Neuronal stem cell (in vitro differentiated cells): ENCODE measurements at regions not wholly inside any gene's neighbourhood (a gene's known extent, or its start where the extent isn't known, plus 50 kb on each side); places are given as distances from the start of the nearest gene placed in this dataset.

Source experiments
- DNase-seq: peaks from one replicate; pipeline ENCODE4 v3.0.0-alpha.2; 2013; ENCODE audit warnings: low spot score
- H2AFZ ChIP-seq: one replicate; pipeline ENCODE4 v1.6.1; 2013; ENCODE audit warnings: mild to moderate bottlenecking, low read length, inconsistent platforms
- H2AK5ac ChIP-seq: 2 replicates; pipeline ENCODE4 v1.6.1; 2013; ENCODE audit warnings: low read depth, mild to moderate bottlenecking, inconsistent platforms, low read length, moderate library complexity, mixed read lengths
- H2BK120ac ChIP-seq: 2 replicates; pipeline ENCODE4 v1.6.1; 2013; ENCODE audit warnings: low read depth, mild to moderate bottlenecking, inconsistent platforms, low read length, moderate library complexity, mixed read lengths
- H2BK12ac ChIP-seq: one replicate; pipeline ENCODE4 v1.6.1; 2013; ENCODE audit warnings: low read length, inconsistent platforms
- H2BK15ac ChIP-seq: 2 replicates; pipeline ENCODE4 v1.6.1; 2013; ENCODE audit warnings: mild to moderate bottlenecking, low read length, inconsistent platforms, mixed read lengths
- H2BK5ac ChIP-seq: one replicate; pipeline ENCODE4 v1.6.1; 2013; ENCODE audit warnings: inconsistent platforms, mild to moderate bottlenecking, low read length, moderate library complexity
- H3K14ac ChIP-seq: one replicate; pipeline ENCODE4 v1.6.1; 2013; ENCODE audit warnings: low read length, inconsistent platforms
- H3K18ac ChIP-seq: 2 replicates; pipeline ENCODE4 v1.6.1; 2013; ENCODE audit warnings: low read length, inconsistent platforms
- H3K23ac ChIP-seq: 2 replicates; pipeline ENCODE4 v1.6.1; 2013; ENCODE audit warnings: low read depth, mild to moderate bottlenecking, mixed read lengths, low read length, inconsistent platforms; ENCODE audit not compliant: poor library complexity
- H3K27ac ChIP-seq: replicated peaks from 3 replicates; pipeline ENCODE4 v1.5.1; 2013; ENCODE audit warnings: low read length, inconsistent platforms
- H3K27me3 ChIP-seq, 3 experiments: 2 replicates each; pipeline ENCODE4 v1.6.1; 2013; ENCODE audit warnings: low read length in 3 of 3, mild to moderate bottlenecking in 2 of 3, inconsistent platforms in 1 of 3, low read depth in 1 of 3, mixed read lengths in 1 of 3, moderate library complexity in 1 of 3; ENCODE audit not compliant: control insufficient read depth in 3 of 3, insufficient read depth in 3 of 3
- H3K36me3 ChIP-seq, 2 donors: replicated peaks in 1 of 2; 2 replicates each; pipeline ENCODE4 v1.6.1; 2013; ENCODE audit warnings: low read length in 2 of 2; ENCODE audit not compliant: control insufficient read depth in 2 of 2, insufficient read depth in 2 of 2
- H3K4ac ChIP-seq: 2 replicates; pipeline ENCODE4 v1.6.1; 2013; ENCODE audit warnings: inconsistent platforms, mild to moderate bottlenecking, low read length, moderate library complexity
- H3K4me1 ChIP-seq, 2 donors: 1 replicate in 1 of 2; 2 replicates in 1 of 2; pipeline ENCODE4 v1.6.1; 2013; ENCODE audit warnings: low read length in 2 of 2, low read depth in 1 of 2; ENCODE audit not compliant: control insufficient read depth in 2 of 2, insufficient read depth in 1 of 2
- H3K4me2 ChIP-seq: one replicate; pipeline ENCODE4 v1.6.1; 2013; ENCODE audit warnings: mild to moderate bottlenecking, low read length, inconsistent platforms; ENCODE audit not compliant: insufficient read depth, poor library complexity, severe bottlenecking
- H3K4me3 ChIP-seq, 2 donors: 2 replicates each; pipeline ENCODE4 v1.5.1; 2013; ENCODE audit warnings: low read length in 2 of 2, mild to moderate bottlenecking in 2 of 2, inconsistent platforms in 1 of 2, moderate library complexity in 1 of 2
- H3K79me1 ChIP-seq: one replicate; pipeline ENCODE4 v1.6.1; 2013; ENCODE audit warnings: low read depth, mild to moderate bottlenecking, inconsistent platforms, low read length, moderate library complexity
- H3K9ac ChIP-seq: one replicate; pipeline ENCODE4 v1.6.1; 2013; ENCODE audit warnings: mild to moderate bottlenecking, low read depth, low read length, inconsistent platforms; ENCODE audit not compliant: poor library complexity
- H3K9me3 ChIP-seq, 2 donors: replicated peaks in 1 of 2; 2 replicates each; pipeline versions ENCODE3 to v1.6.1; 2013; ENCODE audit warnings: low read length in 2 of 2, mild to moderate bottlenecking in 2 of 2, inconsistent platforms in 1 of 2, low read depth in 1 of 2, mixed read lengths in 1 of 2, moderate library complexity in 1 of 2; ENCODE audit not compliant: control insufficient read depth in 2 of 2, insufficient read depth in 1 of 2
- H4K8ac ChIP-seq: one replicate; pipeline ENCODE4 v1.6.1; 2013; ENCODE audit warnings: low read depth, mild to moderate bottlenecking, inconsistent platforms, low read length, moderate library complexity
- H4K91ac ChIP-seq: one replicate; pipeline ENCODE4 v1.6.1; 2013; ENCODE audit warnings: low read length, low read depth, mild to moderate bottlenecking, inconsistent platforms; ENCODE audit not compliant: poor library complexity
- WGBS, 2 donors: extraction: QIAGEN DNeasy Blood & Tissue Kit; methylation state at CpG; one replicate each; pipeline ENCODE4 v1.1.7; 2013; ENCODE audit warnings: missing lambda C conversion rate in 2 of 2, mixed read lengths in 1 of 2; ENCODE audit not compliant: insufficient read length in 2 of 2, insufficient replicate concordance in 1 of 2; ENCODE audit errors: extremely low coverage in 2 of 2; 5-methylcytosine and 5-hydroxymethylcytosine counted together

- Histone ChIP-seq H3K36me3 (no peaks in the 10 kb centered on the region), H2BK15ac (no peak overlapping the region), H3K18ac (no peak overlapping the region), H3K4me2 (no peak overlapping the region), H4K8ac (no peak overlapping the region), H2BK12ac (no peak overlapping the region), H2BK120ac (no peak overlapping the region), H2AFZ (no peak overlapping the region), H3K79me1 (no peaks in the 10 kb centered on the region), H3K9me3 (peaks cover 0 to under 1% of the 10 kb centered on the region in 2 donors), H3K4me1 (no peaks in the 10 kb centered on the region), H2AK5ac (no peak overlapping the region), H2BK5ac (no peak overlapping the region), H3K9ac (no peak overlapping the region), H3K4me3 (no peak overlapping the region), H3K27me3 (peaks cover 0 to 2% (median 0%) of the 10 kb centered on the region in 3 experiments), H3K27ac (no peak overlapping the region), H4K91ac (no peak overlapping the region), H3K4ac (no peak overlapping the region), H3K23ac (no peak overlapping the region), H3K14ac (no peak overlapping the region)
- no peak for DNase-seq
- no CpG with 5 or more reads among the region's 4 CpGs for WGBS, 2 donors
Observed at GRCh38 chr4:141427726-141428296, 207.1 kb downstream of the ZNF330 start.

GRCh38 chr4:141429933-141430332, 206.4 kb upstream of the IL15 start:
- no CpG with 5 or more reads among the region's 6 CpGs for whole genome bisulfite sequencing, 2 donors

GRCh38 chr4:141430686-141431085, 205.7 kb upstream of the IL15 start:
- no peak overlapping the region for H2BK120ac ChIP-seq
- H3K18ac ChIP-seq = no peak overlapping the region
- H4K91ac ChIP-seq = no peak overlapping the region
- DNase-seq = no peak
- no peaks in the 10 kb centered on the region for H3K36me3 ChIP-seq
- H2BK15ac ChIP-seq = no peak overlapping the region
- H3K9me3 ChIP-seq = no peaks in the 10 kb centered on the region
- H3K79me1 ChIP-seq = no peaks in the 10 kb centered on the region
- no peak overlapping the region for H4K8ac ChIP-seq
- no peak overlapping the region for H3K4me3 ChIP-seq
- no peak overlapping the region for H2AFZ ChIP-seq
- no peak overlapping the region for H2AK5ac ChIP-seq
- H3K4me2 ChIP-seq = no peak overlapping the region
- no CpG with 5 or more reads among the region's 4 CpGs for WGBS, 2 donors
- no peak overlapping the region for H3K9ac ChIP-seq
- H3K4ac ChIP-seq = no peak overlapping the region
- H3K14ac ChIP-seq = no peak overlapping the region
- peaks cover 0 to 2% (median 0%) of the 10 kb centered on the region in 3 experiments for H3K27me3 ChIP-seq
- no peak overlapping the region for H3K23ac ChIP-seq
- H2BK5ac ChIP-seq = no peak overlapping the region
- no peak overlapping the region for H3K27ac ChIP-seq
- no peak overlapping the region for H2BK12ac ChIP-seq
- no peaks in the 10 kb centered on the region for H3K4me1 ChIP-seq

More at GRCh38 chr4:141429933-141430332, 206.4 kb upstream of the IL15 start:
- H3K27me3 ChIP-seq = peaks cover 0 to 2% (median 0%) of the 10 kb centered on the region in 3 experiments
- H3K27ac ChIP-seq = no peak overlapping the region
- H3K18ac ChIP-seq = no peak overlapping the region
- no peak overlapping the region for H2BK120ac ChIP-seq
- no peak overlapping the region for H3K4me2 ChIP-seq
- H3K36me3 ChIP-seq = no peaks in the 10 kb centered on the region
- no peak overlapping the region for H3K9ac ChIP-seq
- H3K23ac ChIP-seq = no peak overlapping the region
- no peaks in the 10 kb centered on the region for H3K79me1 ChIP-seq
- no peak overlapping the region for H3K4me3 ChIP-seq
- no peak overlapping the region for H2BK12ac ChIP-seq
- H3K14ac ChIP-seq = no peak overlapping the region
- H2AFZ ChIP-seq = no peak overlapping the region
- H3K4me1 ChIP-seq = no peaks in the 10 kb centered on the region
- no peak for DNase-seq
- H3K4ac ChIP-seq = no peak overlapping the region
- no peaks in the 10 kb centered on the region for H3K9me3 ChIP-seq
- H2BK15ac ChIP-seq = no peak overlapping the region
- no peak overlapping the region for H4K91ac ChIP-seq
- H4K8ac ChIP-seq = no peak overlapping the region
- H2BK5ac ChIP-seq = no peak overlapping the region
- no peak overlapping the region for H2AK5ac ChIP-seq

GRCh38 chr4:141432000-141432712, 204.2 kb upstream of the IL15 start:
- Histone ChIP-seq H3K4me1 (no peaks in the 10 kb centered on the region), H2AFZ (no peak overlapping the region), H2AK5ac (no peak overlapping the region), H3K27me3 (peaks cover 0 to 2% (median 0%) of the 10 kb centered on the region in 3 experiments), H3K9ac (no peak overlapping the region), H2BK5ac (no peak overlapping the region), H4K91ac (no peak overlapping the region), H3K27ac (no peak overlapping the region), H3K36me3 (no peaks in the 10 kb centered on the region), H4K8ac (no peak overlapping the region), H3K18ac (no peak overlapping the region), H3K4me2 (no peak overlapping the region), H2BK120ac (no peak overlapping the region), H3K4ac (no peak overlapping the region), H3K14ac (no peak overlapping the region), H2BK12ac (no peak overlapping the region), H3K79me1 (no peaks in the 10 kb centered on the region), H3K23ac (no peak overlapping the region), H2BK15ac (no peak overlapping the region), H3K9me3 (no peaks in the 10 kb centered on the region), H3K4me3 (no peak overlapping the region)
- no CpG with 5 or more reads among the region's 2 CpGs for WGBS, 2 donors
- DNase-seq = no peak
